Endothelial cell of umbilical vein (primary cell): ENCODE measurements at regions not wholly inside any gene's neighbourhood (a gene's known extent, or its start where the extent isn't known, plus 50 kb on each side); places are given as distances from the start of the nearest gene placed in this dataset.

Source experiments
- BruUV-seq: library from RNA; stranded (reverse); fragments of 400-500 nt; replicated peaks from 2 replicates; lab custom pipeline; 2021; lab: Mats Ljungman, UMichigan
- CTCF ChIA-PET: fragments of 300-600, 350-600 bp; sonication (Branson Sonifier 250); formaldehyde crosslinking; loops from one replicate; lab custom pipeline; 2021; ENCODE audit warnings: antibody characterized with exemption, inconsistent platforms; lab: Charles Lee
- POLR2A ChIA-PET: fragments of 300-600, 350-600 bp; sonication (Branson Sonifier 250); formaldehyde crosslinking; loops from one replicate; lab custom pipeline; 2021; ENCODE audit warnings: antibody characterized with exemption, inconsistent platforms; lab: Charles Lee
- DNase-seq: peaks from one replicate; pipeline ENCODE4 v3.0.0-alpha.2; 2011; ENCODE audit warnings: low read depth, low spot score
- FAIRE-seq: peaks from 2 replicates; lab custom pipeline; 2011; peaks lifted over from hg19 to GRCh38; lab: Jason Lieb, UNC
- H2AFZ ChIP-seq: 2 replicates; pipeline ENCODE4 v1.6.0; 2012; ENCODE audit warnings: low read depth, low read length, control low read depth, inconsistent platforms
- H3K27ac ChIP-seq: 2 replicates; pipeline ENCODE4 v1.5.1; 2011; ENCODE audit warnings: low read depth, mild to moderate bottlenecking, control low read depth, low read length, moderate library complexity; ENCODE audit not compliant: insufficient read depth
- H3K27me3 ChIP-seq, 2 experiments: 2 replicates each; pipeline versions ENCODE4 v1.6.0 to v1.6.1; 2011; ENCODE audit warnings: low read length in 2 of 2, mixed read lengths in 1 of 2; ENCODE audit not compliant: control insufficient read depth in 2 of 2, insufficient read depth in 2 of 2
- H3K36me3 ChIP-seq, 2 experiments: 2 replicates in 1 of 2; 3 replicates in 1 of 2; pipeline ENCODE4 v1.5.1; 2011; ENCODE audit warnings: low read length in 2 of 2, mild to moderate bottlenecking in 1 of 2, moderate library complexity in 1 of 2; ENCODE audit not compliant: control insufficient read depth in 2 of 2, insufficient read depth in 2 of 2; ENCODE audit errors: extremely low read depth in 1 of 2
- H3K4me1 ChIP-seq: 3 replicates; pipeline ENCODE4 v1.5.1; 2011; ENCODE audit warnings: mild to moderate bottlenecking, low read length; ENCODE audit not compliant: control insufficient read depth, insufficient read depth; ENCODE audit errors: extremely low read depth
- H3K4me2 ChIP-seq: 2 replicates; pipeline ENCODE4 v1.6.1; 2011; ENCODE audit warnings: low read length, control low read depth, mixed read lengths; ENCODE audit not compliant: insufficient read depth
- H3K4me3 ChIP-seq, 3 experiments: fragments of 200-600 bp in 1 of 3; sonication (generic), shearing (Covaris generic) in 1 of 3; replicated peaks in 1 of 3; 2 replicates each; pipeline ENCODE4 v1.5.1; 2011 to 2016; ENCODE audit warnings: control low read depth in 3 of 3, low read length in 3 of 3, mild to moderate bottlenecking in 2 of 3, inconsistent platforms in 1 of 3, low read depth in 1 of 3, moderate library complexity in 1 of 3; ENCODE audit not compliant: insufficient read depth in 1 of 3
- H3K79me2 ChIP-seq: 2 replicates; pipeline ENCODE4 v1.6.0; 2012; ENCODE audit warnings: low read length, inconsistent platforms; ENCODE audit not compliant: control insufficient read depth, insufficient read depth
- H3K9ac ChIP-seq: replicated peaks from 2 replicates; pipeline ENCODE3; 2011; ENCODE audit warnings: low read length, control low read depth; ENCODE audit not compliant: insufficient read depth; ENCODE audit errors: extremely low read depth
- H3K9me1 ChIP-seq: replicated peaks from 3 replicates; pipeline ENCODE4 v1.6.0; 2011; ENCODE audit warnings: mild to moderate bottlenecking, low read length; ENCODE audit not compliant: control insufficient read depth, insufficient read depth; ENCODE audit errors: extremely low read depth
- H3K9me3 ChIP-seq: replicated peaks from 2 replicates; pipeline ENCODE4 v1.5.1; 2012; ENCODE audit warnings: low read length, inconsistent platforms; ENCODE audit not compliant: control insufficient read depth, insufficient read depth
- H4K20me1 ChIP-seq: replicated peaks from 2 replicates; pipeline ENCODE3; 2011; ENCODE audit warnings: mild to moderate bottlenecking, low read length; ENCODE audit not compliant: control insufficient read depth, insufficient read depth; ENCODE audit errors: extremely low read depth
- CTCF ChIP-seq, 2 donors: IDR thresholded peaks; 1 replicate in 1 of 2; 2 replicates in 1 of 2; pipeline ENCODE4 v1.5.1; 2011; ENCODE audit warnings: low read length in 2 of 2, mild to moderate bottlenecking in 2 of 2, moderate library complexity in 2 of 2, control low read depth in 1 of 2, inconsistent platforms in 1 of 2, low read depth in 1 of 2; ENCODE audit not compliant: insufficient read depth in 1 of 2; ENCODE audit errors: extremely low read depth in 1 of 2
- EZH2 ChIP-seq: IDR thresholded peaks from 2 replicates; pipeline ENCODE4 v1.6.1; 2012; ENCODE audit warnings: borderline replicate concordance, low read depth, mild to moderate bottlenecking, moderate library complexity, low read length, inconsistent platforms; ENCODE audit not compliant: severe bottlenecking
- FOS ChIP-seq: IDR thresholded peaks from 2 replicates; pipeline ENCODE4 v1.6.1; 2011; ENCODE audit warnings: mild to moderate bottlenecking, low read length, moderate library complexity, borderline replicate concordance; ENCODE audit not compliant: insufficient read depth
- GATA2 ChIP-seq: IDR thresholded peaks from 2 replicates; pipeline ENCODE4 v1.7.0; 2011; ENCODE audit warnings: low read depth, mild to moderate bottlenecking, moderate library complexity, mixed read lengths, low read length; ENCODE audit not compliant: insufficient read length, insufficient read depth
- JUN ChIP-seq: IDR thresholded peaks from 2 replicates; pipeline ENCODE4 v1.6.1; 2011; ENCODE audit warnings: borderline replicate concordance, low read depth; ENCODE audit not compliant: insufficient read length, insufficient read depth
- MAX ChIP-seq: IDR thresholded peaks from 2 replicates; pipeline ENCODE4 v1.6.1; 2011; ENCODE audit not compliant: insufficient read depth, insufficient read length
- MYC ChIP-seq: IDR thresholded peaks from one replicate; pipeline ENCODE4 v1.6.1; 2011; ENCODE audit warnings: mild to moderate bottlenecking, low read depth, low read length
- POLR2A ChIP-seq: IDR thresholded peaks from 2 replicates; pipeline ENCODE4 v1.6.1; 2012; ENCODE audit warnings: low read depth, mild to moderate bottlenecking, control low read depth, low read length
- POLR2AphosphoS5 ChIP-seq: IDR thresholded peaks from 2 replicates; pipeline ENCODE4 v1.6.1; 2012; ENCODE audit warnings: low read depth, mild to moderate bottlenecking, control low read depth, low read length, moderate library complexity; ENCODE audit not compliant: insufficient read depth
- dilution Hi-C: fragments of 300-500 bp; cut with MboI; formaldehyde crosslinking; loops from one replicate; pipeline ENCODE4 v1.15.0; 2019; ENCODE audit warnings: low sequenced_read_pairs; ENCODE audit not compliant: extremely low pct_ligation_motif_present
- intact Hi-C: fragments of 100-400 bp; cut with micrococcal nuclease; formaldehyde crosslinking; loops from one replicate; pipeline ENCODE4 v1.10.0; 2022

GRCh38 chr4:110271986-110272385 lies 73.6 kb upstream of the ELOVL6 start:
- H3K9me1 ChIP-seq, result no peaks in the 10 kb centered on the region
- BruUV-seq, result no TSS peak
- H3K9me3 ChIP-seq, result no peaks in the 10 kb centered on the region
- intact Hi-C loops, result no loop called here
- no peaks in the 10 kb centered on the region for H3K4me1 ChIP-seq
- DNase-seq (no peak), FAIRE-seq (no peak)
- no peak for TF ChIP-seq CTCF (IDR thresholded peaks at IDR 0.05; ENCODE audit: extremely low read depth in 1 of 2, insufficient read depth in 1 of 2, low read depth in 1 of 2, low read length in 2 of 2)
- no peak for TF ChIP-seq GATA2
- no peak for TF ChIP-seq MAX
- TF ChIP-seq MYC, result no peak
- no peak for TF ChIP-seq POLR2AphosphoS5
- no peak for TF ChIP-seq JUN
- no peak for TF ChIP-seq EZH2
- TF ChIP-seq POLR2A, result no peak
- TF ChIP-seq FOS, result no peak
- no peak overlapping the region for H2AFZ ChIP-seq
- ChIA-PET CTCF (no interaction called here), POLR2A (no interaction called here)
- dilution Hi-C loops, result no loop called here
- H3K36me3 ChIP-seq, result no peaks in the 10 kb centered on the region
- no peak overlapping the region for H3K4me3 ChIP-seq
- no peak overlapping the region for H3K27ac ChIP-seq
- H3K27me3 ChIP-seq, result no peaks in the 10 kb centered on the region
- H3K79me2 ChIP-seq, result no peaks in the 10 kb centered on the region
- H3K4me2 ChIP-seq, result no peak overlapping the region
- H3K9ac ChIP-seq, result no peak overlapping the region
- no peaks in the 10 kb centered on the region for H4K20me1 ChIP-seq
